HUDEP-2 (cell line): ENCODE measurements at regions not wholly inside any gene's neighbourhood (a gene's known extent, or its start where the extent isn't known, plus 50 kb on each side); places are given as distances from the start of the nearest gene placed in this dataset.

Experiments used
- DNase-seq, 76 experiments: peaks; one replicate each; lab custom pipeline; 2025; ENCODE audit not compliant: unreplicated experiment in 76 of 76; lab: John Stamatoyannopoulos, UW

DNA sequence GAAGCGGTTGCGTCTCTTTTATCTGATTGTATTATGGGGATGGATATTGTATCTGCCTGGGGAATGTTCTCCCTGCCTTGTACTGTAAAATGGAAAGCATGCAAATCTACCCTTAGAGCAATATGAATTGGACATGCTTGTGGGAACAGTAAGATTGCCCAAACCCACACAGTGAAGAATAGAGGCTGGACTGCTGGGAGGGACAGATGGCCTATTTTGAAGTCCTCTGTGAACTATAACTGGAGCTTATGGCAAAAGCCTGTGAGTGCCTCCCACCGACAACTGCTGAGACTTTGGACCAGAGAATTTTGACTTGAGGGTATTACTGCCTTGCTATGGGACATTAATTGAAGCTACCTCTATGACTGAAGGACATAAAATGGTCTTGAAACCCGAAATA is 168.9 kb downstream of the ERCC6L2 start:
- DNase-seq: no peak

DNA sequence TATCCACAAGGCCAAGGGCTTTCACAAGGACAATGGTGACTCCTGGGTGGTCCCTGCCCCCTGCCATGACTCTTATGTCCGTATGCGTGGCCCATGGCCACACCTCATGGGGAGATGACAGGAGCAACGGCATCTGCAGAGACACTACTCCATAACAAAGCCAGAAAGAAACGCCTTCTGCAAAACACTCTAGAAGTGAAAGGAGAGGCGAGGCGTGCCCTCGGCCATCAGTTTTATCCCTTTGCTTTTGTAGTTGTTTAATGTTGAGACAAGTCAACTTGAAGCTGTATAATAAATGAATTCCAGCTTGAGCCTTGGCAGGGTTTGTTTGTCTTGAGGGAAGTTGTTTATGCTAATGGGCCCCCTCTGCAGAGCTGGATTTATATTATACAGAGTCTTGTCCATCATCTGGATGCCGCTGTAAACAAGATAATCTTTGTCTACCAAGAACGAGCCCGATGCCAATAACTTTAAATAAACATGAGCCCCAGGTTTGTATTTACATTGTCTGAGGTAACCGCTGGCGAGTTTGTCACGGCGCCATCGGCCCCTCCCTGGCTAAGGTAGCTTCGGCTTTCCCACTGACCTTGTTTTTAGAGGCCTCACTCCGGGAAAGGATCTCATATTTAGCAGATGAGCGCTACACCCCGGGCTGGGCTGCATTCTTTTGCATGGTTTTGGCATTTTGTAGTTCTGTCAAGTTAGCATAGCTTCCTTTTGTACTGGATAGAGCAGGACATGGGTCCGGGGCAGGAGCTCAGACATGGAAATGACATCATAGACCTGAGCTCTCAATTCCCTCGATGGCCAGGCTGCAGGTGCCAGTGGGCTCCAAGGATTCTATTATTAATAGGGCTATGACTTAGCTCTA is 165.3 kb downstream of the ERCC6L2 start:
- DNase-seq: no peak

DNA sequence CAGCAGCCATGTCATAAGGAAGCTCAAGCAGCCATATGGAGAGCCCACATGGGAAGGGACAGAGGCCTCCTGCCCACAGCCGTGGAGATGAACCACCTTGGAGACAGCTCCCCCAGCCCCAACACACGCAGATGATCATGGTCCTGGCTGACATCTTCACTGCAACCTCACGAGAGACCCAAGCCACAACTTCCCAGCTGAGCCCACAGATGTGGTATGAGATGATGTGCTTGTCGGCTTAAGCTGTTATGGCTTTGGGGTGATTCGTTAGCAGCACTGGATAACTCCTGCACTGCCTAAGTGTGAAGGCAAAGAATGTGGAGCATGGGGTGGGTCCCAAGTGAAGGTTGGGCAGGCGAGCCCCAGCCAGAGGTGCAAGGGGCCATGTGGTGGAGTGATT is 163.4 kb downstream of the ERCC6L2 start:
- no peak for DNase-seq

DNA sequence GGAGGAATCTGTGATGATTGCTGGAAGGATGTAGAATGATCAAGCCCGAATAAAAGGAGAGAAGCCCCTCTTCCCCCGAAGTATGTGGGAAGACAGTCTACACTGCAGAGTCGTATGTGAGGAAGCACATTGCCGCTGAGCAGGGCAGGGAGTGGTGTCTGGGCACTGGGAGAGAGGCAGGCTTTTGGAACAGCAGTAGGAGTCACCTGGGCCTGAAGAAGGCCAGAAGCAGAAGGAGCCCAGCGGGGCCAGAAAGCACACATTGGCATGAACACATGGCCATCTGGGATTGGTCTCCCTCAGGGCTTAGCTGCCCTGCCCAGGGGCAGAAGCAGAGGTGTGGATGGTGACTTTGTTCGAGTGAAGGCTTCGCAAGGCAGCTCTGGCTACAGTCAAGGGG is 162.8 kb downstream of the ERCC6L2 start:
- DNase-seq: no peak

DNA sequence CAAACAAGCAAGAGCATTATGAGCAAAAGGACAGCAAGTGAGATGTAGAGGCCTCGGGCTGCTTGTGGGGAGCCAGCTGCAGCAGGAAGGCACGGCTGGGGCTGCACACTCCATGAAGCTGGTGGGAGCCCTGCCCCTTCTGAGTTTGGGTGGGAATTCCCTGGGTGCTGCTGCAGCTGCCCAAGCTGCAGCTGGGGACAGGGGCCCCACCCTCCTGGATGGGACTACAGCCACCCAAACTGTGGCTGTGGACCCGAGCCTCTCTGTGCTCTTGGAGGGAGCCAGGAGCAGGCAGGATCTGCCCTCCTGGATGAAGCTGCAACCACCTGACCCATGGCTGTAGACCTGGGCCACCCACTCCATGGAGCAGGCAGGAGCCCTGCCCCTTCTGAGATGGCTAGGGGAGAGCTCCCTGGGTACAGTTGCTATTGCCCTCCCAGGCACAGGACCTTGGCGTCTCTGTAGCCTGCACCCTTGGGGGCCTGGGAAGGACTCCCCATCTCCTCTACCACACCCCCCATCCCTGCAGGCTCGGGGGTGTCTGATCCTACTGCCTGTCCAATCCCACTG is 159.1 kb downstream of the ERCC6L2 start:
- no peak for DNase-seq

DNA sequence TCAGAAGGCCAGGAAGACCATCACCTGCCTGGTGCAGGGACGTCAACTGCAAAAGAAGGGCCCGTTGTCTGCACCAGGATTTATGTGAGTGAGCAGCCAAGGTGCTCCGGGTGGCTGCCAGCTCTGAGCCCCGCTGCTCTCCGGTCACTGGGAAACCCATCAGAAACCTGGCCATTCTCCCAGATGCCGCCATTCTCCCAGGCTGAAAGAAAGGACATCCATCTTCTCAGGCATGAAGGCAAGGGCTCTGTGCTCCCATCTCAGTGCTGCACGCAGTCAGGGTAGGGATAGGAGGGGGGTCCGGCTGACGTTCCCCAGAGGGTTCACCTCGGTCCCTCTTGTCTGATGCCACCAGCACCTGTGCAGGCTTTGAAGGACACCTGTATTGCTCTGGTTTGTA is 158.4 kb downstream of the ERCC6L2 start:
- no peak for DNase-seq

DNA sequence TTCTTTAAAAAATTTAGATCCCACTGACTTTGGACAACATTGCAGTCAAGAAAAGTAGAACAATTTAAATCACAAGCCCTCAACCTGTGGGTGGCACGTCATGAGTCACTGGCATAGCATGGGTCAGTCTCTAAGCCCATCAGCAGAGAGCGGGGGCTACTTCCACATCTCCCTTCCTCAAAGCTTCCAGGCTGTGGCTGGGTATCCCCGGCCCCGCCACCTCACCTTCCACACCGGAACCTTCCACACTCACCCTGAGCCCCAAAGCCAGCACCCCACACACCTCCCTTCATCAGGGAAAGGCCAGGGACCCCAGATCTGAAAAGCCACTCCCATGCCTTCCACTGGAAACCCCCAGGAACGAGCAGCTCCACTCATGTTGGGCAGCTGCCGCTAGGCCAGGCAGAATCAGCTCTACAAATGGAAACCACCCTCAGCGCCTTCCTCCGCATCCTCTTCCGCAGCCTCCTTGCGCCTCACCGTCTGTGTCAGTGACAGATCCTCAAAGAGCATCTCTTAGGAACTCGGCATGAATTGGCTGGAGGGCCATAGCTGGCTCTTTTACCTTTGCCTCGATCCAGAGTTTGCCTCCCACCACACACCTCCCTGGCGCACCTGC is 156.5 kb downstream of the ERCC6L2 start:
- no peak for DNase-seq

DNA sequence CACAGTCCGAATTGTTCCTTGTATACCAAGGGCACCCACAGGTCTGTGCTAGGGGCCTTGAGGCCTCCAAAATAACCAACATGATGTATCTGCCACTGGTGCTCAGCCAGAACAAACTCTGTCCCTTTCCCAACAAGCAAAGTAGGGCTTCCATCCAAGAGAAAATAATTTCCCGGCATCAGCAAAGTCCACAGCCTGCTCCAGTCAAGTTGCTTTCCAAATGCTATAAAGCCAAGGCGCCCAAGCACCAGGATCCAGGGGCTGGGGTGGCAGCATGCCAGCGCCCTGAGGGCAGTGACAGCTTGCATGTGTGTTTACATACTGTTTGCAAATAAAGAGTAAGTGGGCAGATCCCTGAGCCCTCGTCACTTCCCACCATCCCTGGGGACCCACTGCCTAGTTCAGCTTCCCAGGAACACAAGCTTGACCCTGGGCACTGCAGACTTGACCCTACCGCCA is 155.9 kb downstream of the ERCC6L2 start:
- DNase-seq: no peak

DNA sequence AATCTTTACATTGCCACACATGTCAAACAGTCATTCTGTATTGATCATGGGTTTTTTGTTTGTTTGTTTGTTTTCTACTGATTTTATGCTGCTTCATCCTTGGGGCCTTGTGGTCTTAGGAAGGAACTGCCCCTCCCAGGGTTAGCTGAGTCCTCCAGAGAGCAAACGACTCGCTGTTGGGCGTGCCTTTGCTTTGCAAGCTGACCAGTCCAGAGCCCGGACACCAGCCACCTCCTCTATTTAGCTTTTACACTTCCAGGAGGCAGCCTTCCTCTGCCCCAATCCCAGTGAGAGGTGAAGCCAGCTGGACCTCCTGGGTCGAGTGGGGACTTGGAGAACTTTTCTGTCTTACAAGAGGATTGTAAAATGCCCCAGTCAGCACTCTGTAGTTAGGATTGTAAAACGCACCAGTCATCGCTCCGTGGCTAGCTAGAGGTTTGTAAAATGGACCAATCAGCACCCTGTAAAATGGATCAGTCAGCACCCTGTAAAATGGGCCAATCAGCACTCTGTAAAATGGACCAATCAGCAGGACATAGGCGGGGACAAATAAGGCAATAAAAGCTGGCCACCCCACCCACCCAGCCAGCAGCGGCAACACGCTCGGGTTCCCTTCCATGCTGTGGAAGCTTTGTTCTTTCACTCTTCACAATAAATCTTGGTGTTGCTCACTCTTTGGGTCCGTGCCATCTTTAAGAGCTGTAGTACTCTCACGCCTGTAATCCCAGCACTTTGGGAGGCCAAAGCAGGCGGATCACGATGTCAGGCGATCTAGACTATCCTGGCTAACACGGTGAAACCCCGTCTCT is 154.4 kb downstream of the ERCC6L2 start:
- DNase-seq: no peak

DNA sequence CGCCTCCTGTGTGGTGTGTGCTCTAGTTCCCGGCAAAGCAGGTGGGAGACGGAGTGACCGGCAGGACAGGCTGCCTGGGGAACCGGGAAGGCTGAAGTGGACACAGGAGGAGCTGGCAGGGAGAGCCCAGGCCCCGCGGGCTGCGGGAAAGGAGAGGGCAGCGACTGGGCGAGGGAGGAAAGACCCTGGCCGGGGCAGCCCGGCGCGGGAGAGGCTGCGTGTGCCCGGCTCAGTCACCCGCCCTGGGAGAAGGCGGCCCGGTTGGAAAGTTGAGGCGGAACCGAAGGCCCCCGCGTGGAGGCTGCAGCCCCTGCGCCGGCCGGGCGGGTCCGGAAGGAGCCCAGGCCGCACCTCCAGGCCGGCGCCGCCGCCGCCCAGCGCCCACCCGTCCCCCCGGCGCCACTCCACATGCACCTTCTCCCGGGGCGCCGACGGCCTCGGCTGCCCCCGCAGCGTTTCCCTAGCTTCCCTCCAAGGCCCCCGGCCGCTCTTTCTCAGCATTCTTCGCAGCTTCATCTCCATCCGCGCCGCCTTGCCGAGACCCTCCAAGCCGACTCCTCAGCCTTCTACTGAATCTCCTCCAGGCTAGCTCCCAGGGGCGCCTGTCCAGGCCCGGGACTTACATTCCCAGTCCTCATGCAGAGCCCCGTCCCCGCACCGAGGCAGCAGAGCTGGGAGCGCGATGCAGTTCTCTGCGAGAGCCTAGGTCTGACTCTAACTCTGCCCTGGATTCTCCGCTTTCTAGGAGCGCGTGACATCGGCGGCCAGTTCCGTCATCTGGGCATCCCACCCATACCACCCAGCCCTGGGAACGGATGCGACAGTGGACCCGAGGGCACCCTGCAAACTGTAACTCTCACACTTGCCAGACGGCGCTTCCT is 152.0 kb downstream of the ERCC6L2 start:
- DNase-seq: no peak

DNA sequence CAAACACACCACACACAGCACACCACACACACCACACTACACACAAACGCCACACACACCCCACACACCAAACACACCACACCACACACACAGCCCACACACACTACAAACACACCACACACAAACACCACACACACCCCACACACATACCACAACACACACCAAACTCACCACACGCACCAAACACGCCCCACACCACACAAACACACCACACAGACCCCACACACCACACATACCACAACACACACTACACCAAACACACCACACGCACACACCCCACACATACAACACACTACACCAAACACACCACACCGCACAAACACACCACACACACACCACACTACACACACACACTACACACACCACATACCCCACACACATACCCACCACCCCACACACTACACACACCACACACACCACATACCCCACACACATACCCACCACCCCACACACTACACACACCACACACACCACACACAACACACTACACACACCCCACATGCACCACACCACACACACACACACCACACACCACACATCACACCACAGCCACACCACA is 151.2 kb downstream of the ERCC6L2 start:
- DNase-seq: no peak

DNA sequence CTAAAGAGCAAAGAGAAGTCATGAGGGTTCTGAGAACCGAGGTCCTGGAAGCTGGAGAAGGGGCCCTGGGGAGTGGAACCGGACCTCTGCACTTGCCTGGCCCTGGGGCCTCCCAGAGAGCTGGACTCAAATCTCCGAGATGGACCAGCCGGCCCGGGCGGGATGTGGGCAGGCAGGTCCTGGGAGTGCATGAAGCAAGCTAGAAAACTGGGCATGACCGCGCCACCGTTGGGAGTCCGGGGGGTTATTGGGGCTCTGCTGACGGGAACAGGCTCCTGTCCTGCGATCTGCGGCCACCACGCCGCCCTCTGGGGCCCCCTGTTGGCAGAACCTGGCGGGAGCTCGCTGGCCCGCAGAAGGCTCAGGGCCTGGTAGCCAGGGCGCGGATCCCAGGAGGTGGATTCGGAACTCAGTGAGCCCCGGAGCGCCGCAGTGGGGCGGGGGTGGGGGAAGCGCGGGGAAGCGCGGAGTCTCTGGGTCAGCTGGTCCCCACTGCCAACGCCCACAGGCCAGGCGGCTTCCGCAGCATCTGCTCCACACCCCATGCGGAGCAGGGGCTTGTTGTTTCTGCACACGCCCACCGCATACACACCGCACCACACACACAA is 150.6 kb downstream of the ERCC6L2 start:
- DNase-seq: peak in 18 of 76 experiments; percentile 2 to 47 (median 14)

DNA sequence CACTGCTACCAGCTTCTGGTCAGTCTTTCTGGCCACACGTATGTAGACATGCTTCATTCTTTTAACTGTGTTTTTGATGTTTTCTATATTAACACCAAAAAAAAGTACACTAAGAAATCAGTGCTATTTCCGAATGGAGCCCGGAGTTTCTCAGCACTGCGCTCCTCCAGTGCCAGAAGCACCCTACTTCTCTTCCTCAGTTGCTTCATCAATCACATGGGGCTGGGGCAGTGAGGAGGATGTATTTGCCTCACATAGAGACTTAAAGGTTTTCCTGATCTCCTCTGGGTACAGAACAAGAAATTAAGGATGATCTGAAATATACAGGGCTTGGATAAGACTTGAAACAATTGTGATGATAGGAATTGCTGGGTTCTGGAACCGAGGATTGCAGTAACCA is 148.0 kb downstream of the ERCC6L2 start:
- DNase-seq: no peak

DNA sequence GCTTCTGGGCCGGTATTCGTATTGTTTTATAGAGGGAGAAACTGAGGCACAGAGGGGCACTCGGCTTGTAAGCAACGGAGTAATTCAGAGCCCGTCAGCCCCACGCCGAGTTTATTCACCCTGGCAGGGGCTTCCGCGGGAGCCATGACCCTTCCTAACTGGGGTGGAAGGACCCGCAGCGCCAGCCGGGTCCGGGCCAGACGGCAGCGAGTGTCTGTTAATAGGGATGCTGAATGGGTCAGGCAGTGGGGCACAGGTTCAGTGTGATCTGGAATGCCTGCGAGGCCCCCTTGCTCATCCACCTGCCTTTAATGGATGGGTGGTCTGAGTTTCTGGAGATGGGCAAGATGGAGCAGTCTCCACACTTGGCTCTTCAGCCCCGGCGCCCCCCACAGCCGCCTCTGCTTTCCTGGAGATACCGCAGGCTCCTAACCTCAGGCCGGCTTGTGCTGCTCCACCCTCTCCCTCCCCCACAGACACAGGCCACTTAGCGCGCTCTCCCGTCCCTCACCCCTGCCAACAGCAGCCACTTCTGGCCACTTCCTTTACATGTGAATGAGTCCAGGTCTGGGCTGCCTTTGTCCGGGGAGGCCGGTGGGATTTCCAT is 147.1 kb downstream of the ERCC6L2 start:
- peak in 50 of 76 experiments; percentile 2 to 70 (median 36) for DNase-seq

DNA sequence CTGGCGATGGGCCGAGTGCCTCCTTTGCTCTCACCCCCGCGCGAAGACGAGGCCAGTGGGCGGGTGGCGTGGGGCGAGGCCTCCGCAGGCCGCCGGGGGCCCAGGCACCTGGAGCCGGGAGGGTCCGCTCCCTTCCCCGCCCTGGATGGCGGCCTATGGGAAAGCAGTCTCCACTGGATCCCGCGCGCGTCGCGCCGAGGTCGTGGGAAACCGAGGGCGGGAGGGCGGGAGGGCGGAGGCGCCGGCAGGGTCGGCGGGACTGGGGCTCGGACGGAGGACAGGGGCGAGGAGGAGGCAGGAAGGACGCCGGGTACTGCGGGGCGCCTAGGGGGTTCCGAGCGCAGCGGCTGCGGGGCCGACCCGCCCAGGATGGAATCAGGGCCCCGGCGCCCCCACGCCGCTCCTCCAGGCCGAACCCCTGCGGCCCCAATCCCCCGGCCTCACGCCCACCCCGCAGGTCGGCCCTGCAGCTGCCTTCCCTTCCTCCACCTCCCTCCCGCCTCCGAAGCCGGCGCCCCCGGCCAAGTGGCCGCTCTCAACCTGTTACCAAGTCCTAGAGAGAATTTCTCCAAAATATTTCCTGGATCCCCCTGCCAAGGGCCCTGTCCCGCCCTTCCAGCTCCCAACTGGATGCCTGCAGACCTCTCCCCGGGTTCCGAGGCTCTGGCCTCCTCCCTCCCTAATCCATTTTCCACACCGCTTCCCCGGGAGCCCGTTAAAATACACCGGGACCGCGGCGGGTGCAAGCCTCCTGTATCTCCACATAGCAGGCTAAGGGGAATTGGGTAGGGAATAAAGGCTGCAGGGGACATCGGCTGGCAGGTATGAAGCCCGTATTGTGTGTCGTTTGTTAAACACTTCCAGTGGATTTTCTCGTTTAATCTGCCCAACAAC is 146.3 kb downstream of the ERCC6L2 start:
- DNase-seq: no peak

DNA sequence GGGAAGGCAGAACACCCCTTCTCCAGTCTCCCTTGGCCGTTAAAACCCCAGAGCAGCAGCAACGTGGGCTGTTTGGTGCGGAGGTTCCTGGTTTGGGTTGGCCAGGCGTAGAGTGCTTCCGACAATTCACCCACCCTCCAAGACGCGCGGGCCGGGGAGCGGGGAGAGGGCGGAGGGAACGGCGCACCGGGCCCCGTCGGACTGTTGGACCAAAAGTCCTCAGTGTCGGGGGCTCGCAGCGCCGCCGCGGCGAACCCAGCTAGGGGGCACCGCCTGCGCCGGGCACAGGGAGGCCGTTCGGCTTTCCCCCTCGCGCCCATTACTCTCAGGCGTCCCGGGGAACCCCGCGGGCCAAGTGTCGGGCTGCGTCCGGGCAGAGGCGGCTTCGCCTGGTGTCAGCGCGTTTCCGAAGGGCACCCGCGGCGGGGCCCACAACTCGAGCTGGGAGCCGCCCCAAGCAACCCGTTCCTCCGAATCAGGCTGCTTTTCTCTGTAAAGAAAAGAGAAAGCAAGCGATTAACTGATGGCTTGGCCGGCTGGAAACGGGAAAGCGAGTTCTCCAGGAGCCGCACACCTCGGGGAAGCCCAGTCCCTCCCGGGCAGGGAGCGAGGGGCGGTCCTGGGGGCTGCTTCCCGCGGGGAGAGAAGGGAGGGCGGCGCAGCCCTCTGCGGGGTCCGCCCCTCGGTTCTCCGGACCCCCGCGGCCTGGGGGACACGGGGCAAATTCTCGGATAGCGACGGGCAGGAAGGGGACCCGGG is 145.5 kb downstream of the ERCC6L2 start:
- peak in 4 of 76 experiments; percentile 5 to 7 (median 6) for DNase-seq

DNA sequence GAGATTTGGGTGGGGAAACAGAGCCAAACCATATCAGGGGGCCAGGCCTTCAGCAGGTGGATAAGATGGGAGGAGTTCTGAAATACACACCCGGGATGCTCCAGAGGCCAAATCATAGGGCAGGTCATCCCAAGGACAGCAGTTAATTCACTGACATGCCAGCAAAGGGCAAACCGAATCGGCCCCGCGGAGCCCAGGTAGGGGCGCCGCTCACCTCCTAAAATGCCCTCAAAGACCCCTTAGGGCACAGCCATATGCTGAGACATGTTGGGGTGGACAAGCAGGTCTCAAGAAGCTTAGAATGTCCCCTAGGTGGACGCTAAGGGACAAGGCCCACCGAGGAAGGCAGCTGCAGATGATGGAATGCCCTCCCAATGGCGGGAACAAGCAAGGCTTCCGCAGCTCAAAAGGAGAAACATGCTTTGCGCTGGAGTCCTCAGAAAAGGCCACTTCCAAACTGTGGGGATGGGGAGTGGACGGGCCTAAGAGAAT is 144.9 kb downstream of the ERCC6L2 start:
- DNase-seq: no peak
